Left renal cortex interstitium (tissue), 4 donors: ENCODE measurements at regions not wholly inside any gene's neighbourhood (a gene's known extent, or its start where the extent isn't known, plus 50 kb on each side); places are given as distances from the start of the nearest gene placed in this dataset.

ENCODE experiments used
- DNase-seq, 4 donors: peaks; one replicate each; pipeline ENCODE4 v3.0.0-alpha.2; 2013; ENCODE audit warnings: low read depth in 4 of 4, low spot score in 2 of 4, missing footprints in 1 of 4

DNA sequence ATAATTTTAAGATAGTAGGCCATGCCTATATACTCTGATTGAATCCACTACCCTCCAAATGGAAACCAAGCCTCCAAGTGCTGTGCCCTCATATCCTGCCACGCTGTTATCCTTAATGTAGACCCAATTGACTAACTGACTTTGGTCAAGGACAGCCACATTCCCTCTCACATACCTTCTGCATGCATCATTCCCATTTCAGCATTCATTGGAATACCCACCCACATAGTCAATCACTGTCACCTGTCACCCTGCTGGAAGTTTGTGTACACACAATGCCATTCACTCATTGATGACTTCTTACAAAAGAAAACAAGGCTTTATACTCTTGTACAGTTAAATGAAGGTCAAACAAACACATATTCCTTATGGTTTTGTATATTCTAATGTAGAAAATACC, 221.1 kb upstream of the PBX1 start:
- no peak for DNase-seq

DNA sequence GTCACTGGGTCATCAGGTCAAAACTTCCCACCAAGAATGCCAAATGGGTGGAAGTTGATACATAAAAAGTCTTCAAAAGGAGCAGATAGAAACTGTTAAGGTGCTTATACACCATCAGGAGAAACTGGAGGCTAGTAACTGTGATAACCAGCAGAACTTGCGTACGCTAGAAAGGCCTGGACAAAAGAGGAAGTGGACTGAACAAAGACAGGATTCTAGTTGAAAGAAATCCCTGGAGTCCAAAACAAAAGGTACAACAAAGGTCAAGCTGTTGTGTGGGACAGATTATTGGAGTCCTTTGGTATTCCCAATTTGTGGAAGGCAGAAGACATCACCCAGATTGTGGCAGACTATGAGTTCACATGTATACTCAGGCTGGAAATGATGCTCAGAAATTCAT, 215.8 kb upstream of the PBX1 start:
- DNase-seq, result no peak

DNA sequence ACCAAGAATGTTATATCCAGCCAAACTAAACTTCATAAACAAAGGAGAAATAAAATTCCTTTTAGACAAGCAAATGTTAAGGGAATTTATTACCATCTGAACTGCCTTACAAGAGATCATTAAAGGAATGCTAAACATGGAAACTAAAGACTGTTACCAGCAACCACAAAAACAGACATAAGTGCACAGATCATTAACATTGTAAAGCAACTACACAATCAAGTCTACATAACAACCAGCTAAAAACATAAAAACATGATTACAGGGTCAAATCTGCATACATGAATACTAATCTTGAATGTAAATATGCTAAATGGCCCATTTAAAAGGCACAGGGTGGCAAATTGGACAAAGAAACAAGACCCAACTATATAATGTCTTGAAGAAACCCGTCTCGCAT, 211.0 kb upstream of the PBX1 start:
- no peak for DNase-seq

DNA sequence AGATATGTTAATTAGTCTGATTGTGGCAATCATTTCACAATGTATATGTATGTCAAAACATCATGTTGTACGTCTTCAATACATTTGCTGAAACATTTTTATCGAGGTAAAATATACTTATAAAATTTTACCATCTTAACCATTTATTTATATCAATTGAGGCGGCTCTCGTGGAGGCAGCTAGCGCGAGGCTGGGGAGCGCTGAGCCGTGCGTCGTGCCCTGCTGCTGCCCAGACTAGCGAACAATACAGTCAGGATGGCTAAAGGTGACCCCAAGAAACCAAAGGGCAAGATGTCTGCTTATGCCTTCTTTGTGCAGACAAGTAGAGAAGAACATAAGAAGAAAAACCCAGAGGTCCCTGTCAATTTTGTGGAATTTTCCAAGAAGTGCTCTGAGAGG, 202.5 kb upstream of the PBX1 start:
- no peak for DNase-seq

DNA sequence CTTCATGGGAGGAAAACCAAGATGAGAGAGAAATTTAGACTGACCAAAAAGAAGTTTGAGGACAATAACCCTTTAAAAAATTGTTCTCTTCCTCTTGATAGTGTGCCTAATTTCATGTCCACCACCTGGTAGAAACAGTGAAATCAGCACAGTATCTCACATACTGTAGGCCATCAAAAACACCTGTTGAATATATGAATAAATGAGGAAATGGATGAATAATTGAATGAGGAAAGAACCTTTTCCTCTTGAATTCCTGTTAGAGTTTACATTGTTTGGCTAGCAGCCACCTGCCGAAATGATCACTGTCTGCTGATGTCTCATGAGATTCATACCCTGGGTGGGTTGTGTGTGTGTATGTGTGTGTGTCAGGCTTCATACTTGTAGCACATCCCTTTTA, 198.7 kb upstream of the PBX1 start:
- no peak for DNase-seq

DNA sequence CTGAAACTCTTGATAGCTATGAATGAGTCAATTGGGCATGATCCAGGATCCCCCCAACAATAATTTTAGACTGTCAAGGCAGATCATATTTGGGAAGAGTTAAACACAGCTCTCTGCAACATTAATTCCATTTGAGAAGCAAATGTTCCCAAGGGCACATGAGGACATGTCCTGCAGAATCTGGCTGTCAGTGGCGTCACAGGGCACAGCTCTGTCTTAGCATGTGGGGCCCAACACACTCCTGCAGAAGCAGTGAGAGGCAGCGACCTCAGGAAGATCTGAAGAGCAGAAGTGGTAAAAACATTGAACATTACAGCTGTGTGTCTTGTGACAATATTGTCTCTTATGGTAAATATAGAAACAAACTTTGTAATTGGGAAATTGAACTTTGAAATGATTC, 197.1 kb upstream of the PBX1 start:
- DNase-seq, result no peak

DNA sequence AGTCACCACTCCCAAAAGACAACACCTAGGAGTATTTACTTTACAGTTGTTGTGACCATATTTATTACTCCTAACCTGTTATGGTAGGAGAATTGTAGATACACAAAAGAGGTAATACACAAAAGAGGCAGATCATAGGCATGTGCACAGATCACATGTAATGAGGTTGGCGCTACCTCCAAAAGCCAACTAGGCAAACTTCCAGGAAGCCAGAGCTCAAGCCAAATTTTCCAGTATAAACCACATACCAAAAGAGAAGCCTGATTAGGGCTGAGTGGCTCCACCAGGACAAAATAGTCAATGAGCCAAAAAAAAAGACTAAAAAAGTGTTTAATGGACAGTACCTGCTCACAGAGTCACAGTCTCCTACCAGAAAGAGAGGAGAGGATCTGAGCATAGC, 195.0 kb upstream of the PBX1 start:
- DNase-seq, result no peak

DNA sequence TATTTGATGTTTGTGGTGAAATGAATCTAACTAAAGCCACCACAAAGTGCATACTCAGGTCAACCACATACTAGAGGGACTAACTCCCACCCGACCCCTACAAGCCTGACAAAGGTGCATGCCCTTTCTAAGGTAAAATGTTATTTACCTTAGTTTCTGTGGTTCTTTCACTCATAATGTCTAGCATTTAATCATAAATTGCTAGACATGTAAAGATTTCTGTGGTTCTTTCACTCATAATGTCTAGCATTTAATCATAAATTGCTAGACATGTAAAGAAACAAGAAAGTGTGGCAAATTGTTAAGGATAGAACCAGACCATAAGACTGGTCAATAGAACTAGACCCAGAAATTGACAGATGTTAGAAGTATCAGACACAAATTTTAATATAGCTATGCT, 193.0 kb upstream of the PBX1 start:
- no peak for DNase-seq

DNA sequence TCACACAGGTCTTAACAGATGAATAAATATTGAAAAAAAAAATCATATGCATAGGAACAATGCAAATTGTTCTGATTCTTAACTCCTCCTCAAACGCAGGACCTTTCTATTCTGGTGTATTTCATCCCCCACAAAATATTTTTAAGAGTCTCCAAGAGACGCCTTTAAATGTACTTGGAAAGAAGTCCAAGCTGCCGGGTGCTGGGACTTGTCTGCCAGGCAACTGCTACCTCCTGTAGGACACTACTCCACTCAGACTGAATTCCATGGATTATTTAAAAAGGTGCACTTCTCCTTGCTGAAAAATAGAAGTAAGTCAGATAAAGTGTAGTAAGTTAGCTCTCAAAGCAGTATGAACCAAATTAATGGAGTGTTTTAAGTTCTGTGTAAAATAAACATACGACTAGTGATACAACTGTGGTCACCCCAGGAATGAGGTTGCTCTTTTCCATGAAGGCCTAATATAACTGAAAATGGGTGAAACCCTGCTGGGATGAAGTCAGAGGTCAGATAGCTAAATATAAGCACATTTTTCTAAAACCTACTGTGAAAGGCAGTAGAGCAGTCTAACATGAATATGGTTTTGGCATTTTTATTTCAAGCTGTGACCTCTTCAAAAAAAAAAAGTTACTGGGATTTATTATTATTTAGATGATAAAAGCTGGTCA, 189.2 kb upstream of the PBX1 start:
- no peak for DNase-seq

DNA sequence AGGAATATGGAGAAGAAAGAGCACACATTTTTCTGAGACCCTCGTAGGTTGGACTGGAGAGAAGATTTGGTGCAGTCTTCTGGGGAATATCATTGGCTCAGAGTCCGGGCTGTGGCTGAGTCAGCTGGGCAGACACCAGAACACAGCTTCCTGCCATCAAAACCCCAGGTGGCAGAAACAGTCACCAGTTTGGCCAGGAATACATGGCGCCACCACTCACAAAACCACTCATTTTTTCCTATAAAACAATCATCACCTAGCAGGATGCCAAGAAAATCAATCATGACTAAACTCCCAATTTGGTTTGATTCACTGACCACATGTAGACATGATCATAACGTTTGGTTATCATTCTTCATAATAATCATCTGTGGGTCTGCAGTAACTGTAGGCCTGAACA, 178.1 kb upstream of the PBX1 start:
- no peak for DNase-seq

DNA sequence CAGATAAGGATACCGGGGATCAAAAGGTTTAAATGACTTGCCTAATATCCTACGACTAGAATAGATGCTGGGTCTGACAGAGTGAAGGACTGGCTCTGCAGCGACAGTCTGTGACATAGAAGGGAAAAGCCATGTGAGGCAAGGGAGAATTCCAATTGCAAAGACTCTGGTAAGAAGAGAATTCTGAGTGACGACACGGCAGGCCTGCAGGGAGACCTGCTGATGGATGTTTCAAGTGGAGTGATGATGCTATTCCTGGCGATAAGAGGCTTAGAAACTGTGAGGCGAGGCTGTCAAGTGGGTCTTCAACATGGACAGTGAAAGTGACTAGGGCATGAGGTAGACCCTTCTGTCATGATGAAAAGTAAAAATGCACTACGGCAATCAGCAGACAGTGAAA, 176.6 kb upstream of the PBX1 start:
- DNase-seq, result no peak

DNA sequence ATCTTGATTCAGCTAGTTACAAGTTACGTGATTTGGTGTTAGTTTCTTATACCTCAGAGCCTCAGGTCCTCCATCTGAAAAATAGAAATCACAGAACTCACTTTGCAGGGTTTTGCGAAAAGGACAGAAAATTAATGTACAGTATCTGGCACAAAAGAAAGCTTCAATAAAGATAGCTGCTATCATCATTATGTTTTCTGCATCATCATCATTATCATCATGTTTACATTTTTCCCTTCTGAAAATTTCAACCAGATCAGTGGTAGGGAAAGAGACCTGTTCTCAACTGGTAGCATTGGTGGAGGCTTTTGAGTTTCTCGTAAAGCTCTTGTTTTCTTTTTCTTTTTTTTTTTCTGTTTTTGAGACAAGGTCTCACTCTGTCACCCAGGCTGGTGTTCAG, 174.7 kb upstream of the PBX1 start:
- DNase-seq, result no peak

DNA sequence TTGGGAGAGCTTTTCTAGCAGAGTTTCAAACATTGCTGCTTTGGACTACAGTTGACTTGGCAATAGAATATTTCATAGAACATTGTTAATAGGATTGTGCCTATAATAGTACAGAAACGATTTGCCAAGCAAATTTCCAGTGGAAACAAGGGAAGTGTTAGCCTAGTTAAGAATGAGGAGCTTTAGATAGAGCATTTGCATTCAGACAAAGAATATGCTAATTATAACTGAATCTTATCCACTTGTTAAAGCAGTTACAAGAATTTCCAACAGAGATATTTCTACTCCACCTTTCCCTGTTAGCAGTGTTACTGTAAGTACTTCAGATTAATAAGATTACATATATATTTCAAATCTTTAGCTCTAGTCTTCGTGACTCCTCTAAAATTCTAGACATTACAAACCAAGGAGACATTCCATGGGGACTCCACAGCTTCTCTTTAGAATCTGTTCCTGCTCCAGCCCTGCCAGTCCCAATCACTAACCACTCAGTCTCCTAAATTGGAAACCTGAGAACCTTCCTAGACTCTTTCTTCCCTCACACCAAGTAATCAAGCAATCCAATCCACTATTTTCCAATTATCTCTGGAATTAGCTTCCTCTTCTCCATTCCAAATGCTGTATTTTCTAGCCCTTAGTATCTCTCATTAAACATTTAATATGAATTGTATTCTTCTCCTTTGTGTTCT, 141.8 kb upstream of the PBX1 start:
- DNase-seq, result no peak

DNA sequence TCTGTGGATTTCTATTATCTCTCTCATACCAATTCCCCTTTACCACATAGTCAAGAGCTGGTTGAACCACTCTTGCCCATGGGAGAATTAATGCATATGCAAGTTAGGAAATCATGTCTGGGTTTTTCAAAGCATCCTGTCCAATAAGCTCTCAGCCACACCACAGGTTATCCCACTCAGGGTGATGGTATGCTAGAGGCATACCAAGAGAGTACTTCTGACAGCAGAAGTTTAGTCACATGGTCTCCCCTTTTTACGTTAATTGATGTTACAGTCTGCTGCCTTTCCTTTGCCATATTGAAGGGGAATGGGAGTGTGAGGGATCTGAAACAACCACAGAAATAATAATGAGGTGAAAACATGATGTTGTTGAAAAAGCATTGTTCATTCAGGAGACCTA, 135.8 kb upstream of the PBX1 start:
- DNase-seq, result no peak

DNA sequence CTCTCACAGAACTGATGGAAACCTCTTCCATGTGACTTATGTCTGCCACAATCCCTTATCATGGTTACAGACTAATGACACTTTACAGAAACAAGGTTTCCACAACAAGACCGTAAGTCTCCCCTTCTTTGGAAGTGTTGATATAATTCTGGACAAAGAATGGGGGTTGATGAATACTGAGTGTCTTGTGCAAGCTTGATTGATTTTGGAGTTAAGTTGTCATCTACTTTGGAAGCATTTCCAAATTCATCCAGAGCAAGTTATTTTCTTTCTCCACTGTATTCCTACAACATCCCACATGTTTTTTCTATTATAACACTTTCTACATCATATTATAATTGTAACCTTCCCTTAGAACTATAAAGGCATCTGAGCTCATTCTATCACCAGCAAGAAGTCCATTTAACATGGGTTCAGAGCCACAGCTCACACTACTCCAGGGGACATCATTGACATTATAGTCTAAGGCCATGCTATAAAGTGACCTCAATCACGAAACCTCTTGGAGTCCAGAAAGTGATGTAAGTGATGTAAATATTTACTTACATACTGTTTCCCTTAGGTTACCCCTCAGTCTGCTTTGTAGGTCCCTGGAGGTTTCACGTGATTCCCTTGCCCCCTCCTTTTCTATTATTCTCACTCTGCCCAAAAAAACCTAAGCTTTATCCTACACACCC, 125.7 kb upstream of the PBX1 start:
- DNase-seq, result no peak

DNA sequence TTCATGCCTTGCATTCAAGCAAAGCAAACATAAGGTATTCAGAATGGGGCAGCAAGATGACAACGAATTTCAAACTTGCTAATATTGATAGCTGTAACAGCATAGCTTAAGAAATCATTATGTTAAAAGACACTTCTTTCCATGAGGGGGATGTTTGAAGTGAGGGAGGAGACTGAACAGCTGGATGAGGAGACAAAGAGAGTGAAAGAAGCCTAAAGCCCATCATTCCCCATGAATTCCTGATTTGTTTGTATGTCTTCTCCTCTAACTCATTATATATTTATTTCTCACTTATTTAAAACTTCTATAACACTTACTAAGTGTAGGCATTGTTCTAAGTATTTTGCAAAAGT, 125.2 kb upstream of the PBX1 start:
- no peak for DNase-seq

DNA sequence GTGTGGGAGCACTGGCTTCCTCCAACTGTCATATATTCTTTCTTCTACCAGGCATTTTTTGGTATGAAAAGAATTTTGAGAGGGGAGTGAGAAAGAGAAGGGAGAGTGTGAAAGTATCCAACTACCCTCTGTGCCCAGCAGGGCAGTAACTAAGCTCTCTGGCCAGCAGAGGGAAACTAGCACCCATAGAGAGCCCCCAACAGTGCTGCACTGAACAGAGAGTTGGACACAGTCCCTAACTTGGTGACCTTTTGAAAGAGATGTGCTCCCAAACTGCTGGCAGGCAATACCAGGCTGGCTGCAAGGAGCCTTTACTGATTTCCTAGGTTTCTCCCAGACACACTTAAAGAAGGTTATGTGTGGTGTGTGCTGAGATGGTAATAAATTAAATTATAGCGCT, 118.8 kb upstream of the PBX1 start:
- DNase-seq, result peak in 1 of 4 donors; percentile 1

DNA sequence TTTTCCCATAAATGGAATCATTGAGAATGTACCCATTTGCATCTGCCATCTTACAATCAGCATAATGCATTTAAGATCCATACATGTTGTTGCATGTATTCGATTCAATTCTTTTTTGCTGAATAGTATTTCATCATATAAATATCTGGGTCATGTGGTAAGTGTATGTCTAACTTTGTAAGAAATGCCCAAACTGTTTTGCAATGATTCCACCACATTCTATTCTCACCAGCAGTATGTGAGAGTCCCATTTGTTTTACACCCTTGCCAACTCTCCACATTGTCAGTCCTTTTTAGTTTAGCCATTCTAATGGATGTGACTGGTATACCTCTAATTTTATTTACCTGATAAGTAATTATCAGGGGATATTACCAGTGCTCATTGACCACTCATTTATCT, 115.8 kb upstream of the PBX1 start:
- no peak for DNase-seq

DNA sequence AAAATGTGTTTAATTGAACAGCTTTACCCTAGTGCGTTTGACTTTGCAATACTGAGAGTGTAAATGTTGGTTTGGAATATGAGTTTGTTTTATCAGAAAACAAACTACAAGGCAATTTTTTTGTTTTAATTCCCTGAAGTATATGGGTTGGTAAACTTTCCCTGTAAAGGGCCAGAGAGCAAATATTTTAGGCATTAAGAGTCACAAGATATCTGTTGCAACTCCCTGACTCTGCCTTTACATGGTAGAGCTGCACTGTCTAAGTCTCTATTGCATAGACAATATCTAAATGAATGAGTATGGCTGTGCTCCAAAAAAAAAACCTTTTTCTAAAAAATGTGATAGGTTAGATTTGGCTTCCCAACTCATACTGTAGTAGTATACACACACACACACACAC, 115.1 kb upstream of the PBX1 start:
- no peak for DNase-seq

DNA sequence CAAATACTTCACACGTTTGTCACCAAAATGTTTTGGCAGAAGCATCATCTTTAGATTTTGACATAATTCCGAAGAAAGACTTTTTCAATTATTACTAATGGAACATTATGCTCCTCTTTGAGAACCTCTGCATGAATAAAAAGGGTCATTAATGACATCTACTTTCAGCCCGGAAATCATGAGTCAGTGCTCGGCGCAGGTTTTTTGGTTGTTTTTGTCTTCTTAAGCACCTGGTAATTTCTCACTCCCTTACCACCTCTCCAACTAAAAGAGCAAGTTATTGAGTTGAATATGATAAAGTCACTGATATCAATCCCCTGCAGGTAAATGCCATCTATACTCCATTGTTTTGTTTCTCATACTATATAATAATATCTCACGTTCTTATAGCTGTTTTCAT, 113.0 kb upstream of the PBX1 start:
- DNase-seq, result no peak

DNA sequence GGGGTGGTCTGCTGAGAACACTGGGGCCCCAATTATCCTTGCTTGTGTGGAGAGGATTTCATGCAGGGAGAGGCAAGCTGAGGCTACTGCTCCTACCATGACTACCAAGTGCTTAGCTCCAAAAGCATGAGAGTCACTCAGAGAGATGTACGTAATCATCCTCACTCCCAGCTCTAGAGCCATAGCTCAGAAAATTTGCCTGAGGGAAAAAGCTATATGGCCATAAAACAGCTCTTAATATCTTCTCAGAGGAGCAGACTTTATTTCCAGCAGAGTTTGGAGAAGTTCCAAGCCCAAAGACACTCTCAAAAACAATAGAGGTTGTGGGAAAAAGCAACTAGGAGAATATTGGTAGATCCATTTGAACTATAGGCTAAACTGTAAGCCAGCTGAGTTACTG, 106.4 kb upstream of the PBX1 start:
- no peak for DNase-seq

DNA sequence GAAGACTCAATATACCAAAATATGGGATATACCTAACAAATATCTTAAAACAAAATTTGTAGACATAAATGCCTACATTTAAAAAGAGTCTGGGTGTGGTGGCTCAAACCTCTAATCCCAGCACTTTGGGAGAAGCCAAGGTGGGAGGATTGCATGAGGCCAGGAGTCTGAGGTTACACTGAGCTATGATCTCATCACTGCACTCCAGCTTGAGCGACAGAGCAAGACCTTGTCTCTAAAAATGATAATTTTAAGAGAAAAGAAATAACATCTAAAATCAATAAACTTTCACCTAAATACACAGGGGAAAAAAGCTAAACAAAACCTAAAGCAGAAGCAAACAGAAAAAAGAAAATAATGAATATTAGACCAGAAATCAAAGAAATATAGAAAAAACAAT, 102.7 kb upstream of the PBX1 start:
- no peak for DNase-seq
